RWPE2 (cell line): ENCODE measurements at regions not wholly inside any gene's neighbourhood (a gene's known extent, or its start where the extent isn't known, plus 50 kb on each side); places are given as distances from the start of the nearest gene placed in this dataset.

Source experiments
- ATAC-seq: fragments of 200-7000 bp; cut with Tn5 transposase; 3 replicates; pipeline ENCODE4 v1.9.1; 2021; ENCODE audit warnings: low read depth
- DNase-seq: peaks from one replicate; pipeline ENCODE4 v3.0.0-alpha.2; 2020; ENCODE audit warnings: low spot score
- H3K27ac ChIP-seq: fragments of 450-650 bp; 2 replicates; pipeline ENCODE4 v1.5.1; 2017; ENCODE audit warnings: mild to moderate bottlenecking; ENCODE audit not compliant: poor library complexity, severe bottlenecking
- H3K27me3 ChIP-seq: fragments of 250-450 bp; sonication (Bioruptor Pico); 2 replicates; pipeline ENCODE4 v1.5.1; 2021; ENCODE audit warnings: mild to moderate bottlenecking, moderate library complexity; ENCODE audit not compliant: insufficient read depth, poor library complexity, severe bottlenecking
- H3K36me3 ChIP-seq: fragments of 250-450 bp; sonication (Bioruptor Pico); 2 replicates; pipeline ENCODE4 v1.5.1; 2020; ENCODE audit warnings: low read depth, mild to moderate bottlenecking, moderate library complexity
- H3K4me1 ChIP-seq: fragments of 250-450 bp; sonication (Bioruptor Pico); 2 replicates; pipeline ENCODE4 v1.5.1; 2021; ENCODE audit warnings: mild to moderate bottlenecking, moderate library complexity; ENCODE audit not compliant: insufficient read depth, poor library complexity, severe bottlenecking
- H3K4me3 ChIP-seq: fragments of 250-450 bp; sonication (Bioruptor Pico); 2 replicates; pipeline ENCODE4 v1.5.1; 2021; ENCODE audit warnings: mild to moderate bottlenecking, moderate library complexity; ENCODE audit not compliant: severe bottlenecking
- H3K9me3 ChIP-seq: fragments of 250-450 bp; sonication (Bioruptor Pico); 2 replicates; pipeline ENCODE4 v1.5.1; 2021; ENCODE audit warnings: mild to moderate bottlenecking, moderate library complexity; ENCODE audit not compliant: severe bottlenecking
- TF ChIP-seq, protein P1 (sequence below): fragments of 450-650 bp; IDR thresholded peaks from one replicate; pipeline ENCODE4 v1.5.1; 2017; ENCODE audit warnings: mild to moderate bottlenecking, moderate library complexity; ENCODE audit not compliant: poor library complexity, severe bottlenecking

GRCh38 chr9:30243467-30243866, 2141.0 kb upstream of the ACO1 start:
- Histone ChIP-seq H3K27me3 (no peaks in the 10 kb centered on the region), H3K27ac (no peak overlapping the region), H3K4me1 (no peaks in the 10 kb centered on the region), H3K9me3 (no peaks in the 10 kb centered on the region), H3K36me3 (no peaks in the 10 kb centered on the region), H3K4me3 (no peak overlapping the region)
- no peak for ATAC-seq
- TF ChIP-seq, protein P1, sequence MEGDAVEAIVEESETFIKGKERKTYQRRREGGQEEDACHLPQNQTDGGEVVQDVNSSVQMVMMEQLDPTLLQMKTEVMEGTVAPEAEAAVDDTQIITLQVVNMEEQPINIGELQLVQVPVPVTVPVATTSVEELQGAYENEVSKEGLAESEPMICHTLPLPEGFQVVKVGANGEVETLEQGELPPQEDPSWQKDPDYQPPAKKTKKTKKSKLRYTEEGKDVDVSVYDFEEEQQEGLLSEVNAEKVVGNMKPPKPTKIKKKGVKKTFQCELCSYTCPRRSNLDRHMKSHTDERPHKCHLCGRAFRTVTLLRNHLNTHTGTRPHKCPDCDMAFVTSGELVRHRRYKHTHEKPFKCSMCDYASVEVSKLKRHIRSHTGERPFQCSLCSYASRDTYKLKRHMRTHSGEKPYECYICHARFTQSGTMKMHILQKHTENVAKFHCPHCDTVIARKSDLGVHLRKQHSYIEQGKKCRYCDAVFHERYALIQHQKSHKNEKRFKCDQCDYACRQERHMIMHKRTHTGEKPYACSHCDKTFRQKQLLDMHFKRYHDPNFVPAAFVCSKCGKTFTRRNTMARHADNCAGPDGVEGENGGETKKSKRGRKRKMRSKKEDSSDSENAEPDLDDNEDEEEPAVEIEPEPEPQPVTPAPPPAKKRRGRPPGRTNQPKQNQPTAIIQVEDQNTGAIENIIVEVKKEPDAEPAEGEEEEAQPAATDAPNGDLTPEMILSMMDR, result no peak
- no peak for DNase-seq

GRCh38 chr9:30244877-30245276, 2139.6 kb upstream of the ACO1 start:
- no peaks in the 10 kb centered on the region for H3K36me3 ChIP-seq
- no peak overlapping the region for H3K27ac ChIP-seq
- H3K4me1 ChIP-seq, result no peaks in the 10 kb centered on the region
- H3K4me3 ChIP-seq, result no peak overlapping the region
- no peak for ATAC-seq
- TF ChIP-seq, protein P1, result no peak
- no peak for DNase-seq
- no peaks in the 10 kb centered on the region for H3K27me3 ChIP-seq
- no peaks in the 10 kb centered on the region for H3K9me3 ChIP-seq

DNA sequence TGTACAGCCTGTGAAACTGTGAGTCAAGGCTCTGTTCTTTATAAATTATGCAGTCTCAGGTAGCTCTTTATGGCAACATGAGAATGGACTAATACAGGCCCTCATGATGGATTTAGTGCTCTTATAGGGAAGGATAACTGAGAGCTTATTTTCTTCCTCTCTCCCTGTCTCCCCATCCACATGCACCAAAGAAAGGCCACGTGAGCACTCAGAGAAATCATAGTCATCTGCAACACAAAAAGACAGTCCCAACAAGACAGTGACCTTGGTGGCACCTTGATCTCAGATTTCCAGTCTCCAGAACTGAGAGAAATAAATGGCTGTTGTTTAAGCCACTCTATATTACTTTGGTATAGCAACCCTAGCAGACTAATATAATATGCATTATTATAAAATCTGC, 2133.6 kb upstream of the ACO1 start:
- no peak overlapping the region for H3K27ac ChIP-seq
- DNase-seq (no peak), ATAC-seq (no peak)
- H3K27me3 ChIP-seq, result no peaks in the 10 kb centered on the region
- no peaks in the 10 kb centered on the region for H3K4me1 ChIP-seq
- no peaks in the 10 kb centered on the region for H3K36me3 ChIP-seq
- H3K4me3 ChIP-seq, result no peak overlapping the region
- no peaks in the 10 kb centered on the region for H3K9me3 ChIP-seq
- TF ChIP-seq, protein P1, result no peak

- Histone ChIP-seq H3K27me3 (no peaks in the 10 kb centered on the region), H3K4me3 (no peak overlapping the region), H3K9me3 (no peaks in the 10 kb centered on the region), H3K27ac (no peak overlapping the region), H3K36me3 (no peaks in the 10 kb centered on the region), H3K4me1 (no peaks in the 10 kb centered on the region)
- ATAC-seq (no peak), DNase-seq (no peak)
- TF ChIP-seq, protein P1, result no peak
Measured at GRCh38 chr9:30258094-30258493, 2126.3 kb upstream of the ACO1 start.

DNA sequence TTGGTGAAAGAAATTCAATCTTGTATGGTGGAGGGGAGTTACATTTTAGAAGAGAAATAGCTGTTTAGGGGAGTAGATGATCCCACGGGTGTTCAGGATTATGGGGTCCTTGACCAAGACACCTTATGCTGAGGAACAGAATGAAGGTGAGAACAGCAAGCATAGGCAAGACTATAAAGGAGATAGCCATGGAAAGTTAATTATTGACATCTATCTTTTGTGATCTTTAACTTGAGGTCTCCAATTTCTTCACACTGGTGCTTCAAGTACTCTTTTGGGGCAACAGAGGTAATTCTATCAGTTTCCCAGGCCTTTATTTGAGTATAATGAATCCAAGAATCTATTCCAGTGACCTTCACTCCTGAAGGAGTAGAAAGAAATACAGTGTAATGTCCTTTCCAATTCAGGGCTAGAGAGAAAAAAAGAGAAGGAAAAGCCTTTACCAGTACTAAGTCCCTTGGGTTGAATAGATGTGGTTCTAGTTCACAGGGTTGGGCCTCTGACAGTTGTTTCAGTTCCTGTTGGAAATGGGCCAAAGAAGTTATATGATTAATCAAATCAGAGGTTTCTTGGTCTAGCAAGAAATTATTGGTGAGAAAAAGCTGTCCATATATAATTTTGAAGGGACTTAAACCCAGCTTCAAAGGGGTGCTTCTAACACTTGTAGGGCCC, 2104.1 kb upstream of the ACO1 start:
- no peak for ATAC-seq
- no peak for DNase-seq
- Histone ChIP-seq H3K4me1 (no peaks in the 10 kb centered on the region), H3K4me3 (no peak overlapping the region), H3K9me3 (no peaks in the 10 kb centered on the region), H3K27ac (no peak overlapping the region), H3K36me3 (no peaks in the 10 kb centered on the region), H3K27me3 (no peaks in the 10 kb centered on the region)
- TF ChIP-seq, protein P1, result no peak
